GM12878 (cell line): ENCODE measurements at regions not wholly inside any gene's neighbourhood (a gene's known extent, or its start where the extent isn't known, plus 50 kb on each side); places are given as distances from the start of the nearest gene placed in this dataset.

Source experiments
- ATAC-seq: fragments of 200-7000 bp; cut with Tn5 transposase; 3 replicates; pipeline ENCODE4 v1.9.1; 2020; ENCODE audit warnings: mild to moderate bottlenecking, moderate library complexity
- BruUV-seq: library from RNA; stranded (reverse); fragments of 400-500 nt; replicated peaks from 2 replicates; lab custom pipeline; 2021; lab: Mats Ljungman, UMichigan
- CTCF ChIA-PET: fragments of 300-600 bp; sonication (Branson Sonifier 250); formaldehyde crosslinking; extraction: SDS; loops from one replicate; lab custom pipeline; 2021; ENCODE audit warnings: inconsistent platforms; lab: Yijun Ruan, JAX
- POLR2A ChIA-PET: fragments of 350-600 bp; formaldehyde crosslinking; extraction: SDS; loops from one replicate; lab custom pipeline; 2021; ENCODE audit warnings: inconsistent platforms; lab: Charles Lee
- RAD21 ChIA-PET: fragments of 300-600 bp; sonication (Branson Sonifier 250); formaldehyde crosslinking; loops from one replicate; lab custom pipeline; 2023; ENCODE audit warnings: antibody characterized with exemption; ENCODE audit not compliant: unreplicated experiment; lab: Charles Lee
- SMC1A ChIA-PET: fragments of 300-600 bp; sonication (Branson Sonifier 250); formaldehyde crosslinking; loops from one replicate; lab custom pipeline; 2023; ENCODE audit not compliant: unreplicated experiment, uncharacterized antibody; lab: Charles Lee
- DNase-seq: peaks from one replicate; pipeline ENCODE4 v3.0.0-alpha.2; 2011; ENCODE audit warnings: low read depth, low spot score
- FAIRE-seq: peaks from 3 replicates; lab custom pipeline; 2011; peaks lifted over from hg19 to GRCh38; lab: Jason Lieb, UNC
- H2AFZ ChIP-seq: 2 replicates; pipeline ENCODE4 v1.6.0; 2011; ENCODE audit warnings: low read depth, low read length, control low read depth; ENCODE audit not compliant: control insufficient read depth
- H3K27ac ChIP-seq: 2 replicates; pipeline ENCODE4 v1.5.1; 2011; ENCODE audit warnings: control low read depth; ENCODE audit not compliant: control insufficient read depth, insufficient read depth
- H3K27me3 ChIP-seq, 2 experiments: replicated peaks in 1 of 2; 2 replicates each; pipeline versions ENCODE4 v1.6.0 to v1.6.1; 2011; ENCODE audit warnings: low read length in 1 of 2; ENCODE audit not compliant: control insufficient read depth in 2 of 2, insufficient read depth in 2 of 2
- H3K36me3 ChIP-seq, 2 experiments: 2 replicates each; pipeline ENCODE4 v1.5.1; 2011; ENCODE audit warnings: low read length in 1 of 2; ENCODE audit not compliant: control insufficient read depth in 2 of 2, insufficient read depth in 2 of 2
- H3K4me1 ChIP-seq: 2 replicates; pipeline ENCODE4 v1.6.1; 2011; ENCODE audit warnings: mild to moderate bottlenecking, low read length, moderate library complexity, mixed read lengths; ENCODE audit not compliant: control insufficient read depth, insufficient read depth
- H3K4me2 ChIP-seq: 2 replicates; pipeline ENCODE4 v1.6.0; 2011; ENCODE audit warnings: control low read depth; ENCODE audit not compliant: control insufficient read depth, insufficient read depth
- H3K4me3 ChIP-seq: fragments of 200-600 bp; sonication (generic); 2 replicates; pipeline ENCODE4 v1.5.1; 2016
- H3K79me2 ChIP-seq: 2 replicates; pipeline ENCODE4 v1.6.0; 2011; ENCODE audit warnings: low read length; ENCODE audit not compliant: control insufficient read depth, insufficient read depth
- H3K9ac ChIP-seq: 2 replicates; pipeline ENCODE4 v1.8.0; 2011; ENCODE audit warnings: low read length, control low read depth, mixed read lengths; ENCODE audit not compliant: control insufficient read depth, insufficient read depth
- H3K9me3 ChIP-seq: replicated peaks from 3 replicates; pipeline ENCODE4 v1.5.1; 2011; ENCODE audit warnings: mild to moderate bottlenecking, low read length; ENCODE audit not compliant: control insufficient read depth, insufficient read depth
- H4K20me1 ChIP-seq: 2 replicates; pipeline ENCODE4 v1.6.0; 2011; ENCODE audit not compliant: control insufficient read depth, insufficient read depth
- EZH2 ChIP-seq: IDR thresholded peaks from 2 replicates; pipeline ENCODE4 v1.6.1; 2012; ENCODE audit warnings: low read depth, mild to moderate bottlenecking, control low read depth, inconsistent platforms, low read length, borderline replicate concordance; ENCODE audit not compliant: control insufficient read depth
- JUND ChIP-seq: IDR thresholded peaks from 2 replicates; pipeline ENCODE4 v1.6.1; 2012; ENCODE audit warnings: low read depth, mild to moderate bottlenecking, low read length, improper control_type of control experiment, moderate library complexity
- KDM1A ChIP-seq: fragments of 200-600 bp; sonication (generic); IDR thresholded peaks from 2 replicates; pipeline ENCODE4 v1.6.1; 2016; ENCODE audit warnings: borderline replicate concordance
- RFX5 ChIP-seq: IDR thresholded peaks from 2 replicates; pipeline ENCODE4 v1.6.1; 2011; ENCODE audit warnings: low read depth, low read length, improper control_type of control experiment
- WGBS: methylation state at CpG from one replicate; pipeline ENCODE4 v1.1.6; 2016; ENCODE audit warnings: low lambda C conversion rate; ENCODE audit not compliant: insufficient replicate concordance, insufficient coverage; ENCODE audit errors: missing lambda C conversion rate; 5-methylcytosine and 5-hydroxymethylcytosine counted together
- in situ Hi-C: fragments of 300-500 bp; cut with MboI; formaldehyde crosslinking; loops from 9 replicates; pipeline ENCODE4 v1.14.3; 2018; ENCODE audit warnings: mixed read lengths
- intact Hi-C: fragments of 100-400 bp; cut with micrococcal nuclease; formaldehyde crosslinking; loops from one replicate; pipeline ENCODE4 v1.14.2; 2022; ENCODE audit not compliant: unreplicated experiment
- TF ChIP-seq, protein P1 (sequence below): fragments of 450-650 bp; IDR thresholded peaks from 2 replicates; pipeline ENCODE4 v1.6.1; 2016; ENCODE audit warnings: mild to moderate bottlenecking
- TF ChIP-seq, protein P2 (sequence below): fragments of 450-650 bp; IDR thresholded peaks from 2 replicates; pipeline ENCODE4 v1.6.1; 2018; ENCODE audit warnings: mild to moderate bottlenecking, low read depth, moderate library complexity; ENCODE audit not compliant: partially characterized antibody

DNA sequence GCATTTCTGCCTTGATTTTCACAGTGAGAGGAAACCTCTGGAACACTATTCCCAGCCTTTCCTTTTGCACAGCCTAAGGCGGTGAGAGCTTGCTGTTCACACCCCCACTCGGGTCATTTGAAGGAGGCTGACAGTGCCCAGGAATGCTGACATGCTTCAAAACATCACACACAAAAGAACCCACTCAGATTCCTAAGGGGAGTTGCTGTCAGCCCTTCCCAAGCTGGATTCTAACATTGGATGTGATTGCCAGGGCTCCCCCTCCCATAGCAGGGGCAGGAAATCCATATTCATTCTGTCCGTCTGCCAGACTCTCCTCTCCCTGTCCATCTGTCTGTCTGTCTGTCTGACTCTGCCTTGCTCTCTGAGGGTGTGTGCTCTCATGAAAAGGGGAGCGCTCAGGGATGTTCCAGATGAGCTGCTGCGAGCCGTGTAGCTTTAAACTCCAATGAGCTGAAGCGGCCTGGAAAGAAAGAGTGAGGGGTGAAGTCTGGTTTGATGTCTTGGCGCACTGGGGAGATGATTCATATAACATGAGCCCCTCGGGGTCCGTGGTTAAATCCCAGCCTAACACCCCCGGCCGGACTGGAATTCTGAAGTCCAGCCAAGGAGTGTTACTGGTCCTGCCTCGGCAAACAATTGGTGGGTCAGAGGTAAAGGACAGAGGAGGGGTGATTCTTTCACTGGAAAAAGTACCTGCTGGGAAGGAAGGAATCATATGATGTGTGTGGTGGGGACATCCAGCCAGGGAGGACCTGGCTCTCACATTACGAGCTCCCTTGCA lies 517.0 kb downstream of the CCDC171 start:
- ChIA-PET SMC1A (interaction anchor here (1.0 kb wide), 1 partner anchor 9 kb away, joined by 4 read pairs; no protein-coding TSS in a partner anchor), RAD21 (no interaction called here), CTCF (interaction anchor here (0.5 kb wide), 1 partner anchor 243 kb away, joined by 3 read pairs; no protein-coding TSS in a partner anchor)
- intact Hi-C loops, result no loop called here
- H3K4me2 ChIP-seq, result no peak overlapping the region
- H3K4me1 ChIP-seq, result no peaks in the 10 kb centered on the region
- H3K9me3 ChIP-seq, result no peaks in the 10 kb centered on the region
- TF ChIP-seq EZH2, result no peak
- no peak for TF ChIP-seq JUND
- TF ChIP-seq RFX5, result no peak
- TF ChIP-seq, protein P1, sequence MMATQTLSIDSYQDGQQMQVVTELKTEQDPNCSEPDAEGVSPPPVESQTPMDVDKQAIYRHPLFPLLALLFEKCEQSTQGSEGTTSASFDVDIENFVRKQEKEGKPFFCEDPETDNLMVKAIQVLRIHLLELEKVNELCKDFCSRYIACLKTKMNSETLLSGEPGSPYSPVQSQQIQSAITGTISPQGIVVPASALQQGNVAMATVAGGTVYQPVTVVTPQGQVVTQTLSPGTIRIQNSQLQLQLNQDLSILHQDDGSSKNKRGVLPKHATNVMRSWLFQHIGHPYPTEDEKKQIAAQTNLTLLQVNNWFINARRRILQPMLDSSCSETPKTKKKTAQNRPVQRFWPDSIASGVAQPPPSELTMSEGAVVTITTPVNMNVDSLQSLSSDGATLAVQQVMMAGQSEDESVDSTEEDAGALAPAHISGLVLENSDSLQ, result no peak
- no peak for TF ChIP-seq KDM1A
- TF ChIP-seq, protein P2, sequence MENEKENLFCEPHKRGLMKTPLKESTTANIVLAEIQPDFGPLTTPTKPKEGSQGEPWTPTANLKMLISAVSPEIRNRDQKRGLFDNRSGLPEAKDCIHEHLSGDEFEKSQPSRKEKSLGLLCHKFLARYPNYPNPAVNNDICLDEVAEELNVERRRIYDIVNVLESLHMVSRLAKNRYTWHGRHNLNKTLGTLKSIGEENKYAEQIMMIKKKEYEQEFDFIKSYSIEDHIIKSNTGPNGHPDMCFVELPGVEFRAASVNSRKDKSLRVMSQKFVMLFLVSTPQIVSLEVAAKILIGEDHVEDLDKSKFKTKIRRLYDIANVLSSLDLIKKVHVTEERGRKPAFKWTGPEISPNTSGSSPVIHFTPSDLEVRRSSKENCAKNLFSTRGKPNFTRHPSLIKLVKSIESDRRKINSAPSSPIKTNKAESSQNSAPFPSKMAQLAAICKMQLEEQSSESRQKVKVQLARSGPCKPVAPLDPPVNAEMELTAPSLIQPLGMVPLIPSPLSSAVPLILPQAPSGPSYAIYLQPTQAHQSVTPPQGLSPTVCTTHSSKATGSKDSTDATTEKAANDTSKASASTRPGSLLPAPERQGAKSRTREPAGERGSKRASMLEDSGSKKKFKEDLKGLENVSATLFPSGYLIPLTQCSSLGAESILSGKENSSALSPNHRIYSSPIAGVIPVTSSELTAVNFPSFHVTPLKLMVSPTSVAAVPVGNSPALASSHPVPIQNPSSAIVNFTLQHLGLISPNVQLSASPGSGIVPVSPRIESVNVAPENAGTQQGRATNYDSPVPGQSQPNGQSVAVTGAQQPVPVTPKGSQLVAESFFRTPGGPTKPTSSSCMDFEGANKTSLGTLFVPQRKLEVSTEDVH, result no peak
- TF ChIP-seq, all 136 proteins: peak for 0
- no peaks in the 10 kb centered on the region for H3K36me3 ChIP-seq
- WGBS, result 31% methylated on average over 14 of the region's 14 CpGs
- H3K27me3 ChIP-seq, result no peaks in the 10 kb centered on the region; a peak in 1 of 4 replicates
- no peaks in the 10 kb centered on the region for H4K20me1 ChIP-seq
- no peak overlapping the region for H3K27ac ChIP-seq
- ATAC-seq (no peak), DNase-seq (no peak), FAIRE-seq (no peak)
- H3K79me2 ChIP-seq, result no peaks in the 10 kb centered on the region
- no TSS peak for BruUV-seq
- H3K9ac ChIP-seq, result no peak overlapping the region
- no peak overlapping the region for H2AFZ ChIP-seq
- in situ Hi-C loops, result no loop called here
- POLR2A ChIA-PET, result no interaction called here
- no peak overlapping the region for H3K4me3 ChIP-seq
